HEK293 (cell line): ENCODE measurements at regions not wholly inside any gene's neighbourhood (a gene's known extent, or its start where the extent isn't known, plus 50 kb on each side); places are given as distances from the start of the nearest gene placed in this dataset.

ENCODE experiments used
- BCL11B ChIP-seq: fragments of 450-650 bp; formaldehyde crosslinking; IDR thresholded peaks from 2 replicates; pipeline ENCODE4 v1.5.1; 2016; ENCODE audit warnings: low read depth, missing biosample characterization, missing genetic modification characterization
- CTCF ChIP-seq: fragments of 450-650 bp; formaldehyde crosslinking; IDR thresholded peaks from 2 replicates; pipeline ENCODE4 v1.5.1; 2016; ENCODE audit warnings: missing biosample characterization, missing genetic modification characterization
- SP2 ChIP-seq: fragments of 450-650 bp; formaldehyde crosslinking; IDR thresholded peaks from 2 replicates; pipeline ENCODE4 v1.5.1; 2016; ENCODE audit warnings: missing biosample characterization, missing genetic modification characterization
- ZNF138 ChIP-seq: fragments of 450-650 bp; formaldehyde crosslinking; IDR thresholded peaks from 2 replicates; pipeline ENCODE4 v1.5.1; 2016; ENCODE audit warnings: missing biosample characterization, missing genetic modification characterization, borderline replicate concordance
- ZNF335 ChIP-seq: fragments of 450-650 bp; formaldehyde crosslinking; conservative IDR thresholded peaks from 2 replicates; pipeline ENCODE4 v1.5.1; 2016; ENCODE audit warnings: missing biosample characterization, missing genetic modification characterization
- ZNF501 ChIP-seq: fragments of 450-650 bp; formaldehyde crosslinking; IDR thresholded peaks from 2 replicates; pipeline ENCODE4 v1.5.1; 2016; ENCODE audit warnings: missing biosample characterization, missing genetic modification characterization
- ZNF830 ChIP-seq: fragments of 450-650 bp; IDR thresholded peaks from 2 replicates; pipeline ENCODE4 v1.5.0; 2018; ENCODE audit warnings: missing biosample characterization, missing genetic modification characterization, low read depth, mild to moderate bottlenecking, moderate library complexity

GRCh38 chr6:134714113-134714512 lies 235.8 kb downstream of the ALDH8A1 start:
- TF ChIP-seq ZNF830 (tag by site-specific recombination) (no peak), CTCF (tag by site-specific recombination) (no peak), ZNF138 (tag by site-specific recombination) (no peak), ZNF335 (tag by site-specific recombination) (no peak), ZNF501 (tag by site-specific recombination) (no peak), SP2 (tag by site-specific recombination) (no peak), BCL11B (tag by site-specific recombination) (no peak)
